Right cardiac atrium (tissue), 5 donors: ENCODE measurements at regions not wholly inside any gene's neighbourhood (a gene's known extent, or its start where the extent isn't known, plus 50 kb on each side); places are given as distances from the start of the nearest gene placed in this dataset.

Experiments used
- ATAC-seq, 2 donors: fragments of 200-7000 bp; cut with Tn5 transposase; one replicate each; pipeline versions ENCODE4 v1.8.0 to v1.9.1; 2020; ENCODE audit warnings: moderate library complexity in 2 of 2, mild to moderate bottlenecking in 1 of 2
- DNase-seq, 3 donors: peaks; one replicate each; pipeline ENCODE4 v3.0.0-alpha.2; 2020
- H3K27ac ChIP-seq: one replicate; pipeline ENCODE4 v1.5.1; 2013; ENCODE audit warnings: mild to moderate bottlenecking, low read length, control low read depth, moderate library complexity
- H3K27me3 ChIP-seq: one replicate; pipeline ENCODE4 v1.6.1; 2013; ENCODE audit not compliant: control insufficient read depth, insufficient read depth
- H3K4me1 ChIP-seq: one replicate; pipeline ENCODE4 v1.6.1; 2013; ENCODE audit warnings: low read length; ENCODE audit not compliant: control insufficient read depth, insufficient read depth
- H3K4me3 ChIP-seq: one replicate; pipeline ENCODE4 v1.5.1; 2013; ENCODE audit warnings: low read length, control low read depth
- H3K9me3 ChIP-seq: one replicate; pipeline ENCODE4 v1.6.1; 2013; ENCODE audit warnings: low read length; ENCODE audit not compliant: control insufficient read depth
- WGBS: extraction: QIAGEN DNeasy Blood & Tissue Kit; methylation state at CpG from one replicate; pipeline ENCODE4 v1.1.7; 2013; 5-methylcytosine and 5-hydroxymethylcytosine counted together
- intact Hi-C, 4 donors: fragments of 100-400 bp; cut with DNase I; formaldehyde crosslinking; loops; one replicate each; pipeline versions ENCODE4 v1.11.0 to v1.14.0; 2022 to 2023
- donor health status: healthy with polysubstance abuse.
- donor health status: DM: no; HTN: yes; CAD: no.
- donor health status: DM: no; HTN: no; CAD: no.
- donor health status: DM: no; HTN: yes; CAD: no; lungs with severe emphysema.
- donor health status: DM: yes; HTN: yes; CAD: no.

- intact Hi-C loops: no loop called here
Observed at GRCh38 chr15:96109820-96110219, 220.7 kb upstream of the NR2F2 start.

GRCh38 chr15:96112018-96112417 is 218.5 kb upstream of the NR2F2 start:
- Histone ChIP-seq H3K27ac (no peak overlapping the region), H3K27me3 (no peaks in the 10 kb centered on the region), H3K4me3 (no peak overlapping the region), H3K4me1 (peaks cover 1% of the 10 kb centered on the region), H3K9me3 (no peaks in the 10 kb centered on the region)
- no peak for ATAC-seq
- DNase-seq: no peak
- WGBS: 98% methylated on average over 2 of the region's 2 CpGs
- intact Hi-C loops: no loop called here

More at GRCh38 chr15:96109820-96110219, 220.7 kb upstream of the NR2F2 start:
- DNase-seq: no peak
- no peak for ATAC-seq
- H3K4me1 ChIP-seq: no peaks in the 10 kb centered on the region
- no peaks in the 10 kb centered on the region for H3K27me3 ChIP-seq
- 97% methylated on average over 5 of the region's 5 CpGs for WGBS
- no peak overlapping the region for H3K27ac ChIP-seq
- no peaks in the 10 kb centered on the region for H3K9me3 ChIP-seq
- H3K4me3 ChIP-seq: no peak overlapping the region

- Histone ChIP-seq H3K4me3 (no peak overlapping the region), H3K4me1 (peaks cover 1% of the 10 kb centered on the region), H3K27ac (no peak overlapping the region), H3K27me3 (no peaks in the 10 kb centered on the region), H3K9me3 (no peaks in the 10 kb centered on the region)
- WGBS: 71% methylated on average over 2 of the region's 2 CpGs
- no peak for DNase-seq
- intact Hi-C loops: no loop called here
- peak; percentile 50 to 56 for ATAC-seq
Observed at GRCh38 chr15:96115642-96116041, 214.9 kb upstream of the NR2F2 start.

GRCh38 chr15:96117270-96117669 is 213.2 kb upstream of the NR2F2 start:
- intact Hi-C loops: no loop called here
- DNase-seq: no peak
- no peak for ATAC-seq
- Histone ChIP-seq H3K27ac (no peak overlapping the region), H3K9me3 (no peaks in the 10 kb centered on the region), H3K4me3 (no peak overlapping the region), H3K27me3 (no peaks in the 10 kb centered on the region), H3K4me1 (peaks cover 1% of the 10 kb centered on the region)
- 60% methylated on average over 4 of the region's 4 CpGs for WGBS

- 95% methylated on average over 12 of the region's 12 CpGs for WGBS
- H3K27me3 ChIP-seq: no peaks in the 10 kb centered on the region
- H3K27ac ChIP-seq: no peak overlapping the region
- H3K9me3 ChIP-seq: no peaks in the 10 kb centered on the region
- H3K4me3 ChIP-seq: no peak overlapping the region
- DNase-seq (no peak), ATAC-seq (no peak)
- intact Hi-C loops: no loop called here
- peaks cover 1% of the 10 kb centered on the region for H3K4me1 ChIP-seq
Observed at GRCh38 chr15:96119734-96120133, 210.8 kb upstream of the NR2F2 start.

- H3K4me3 ChIP-seq: no peak overlapping the region
- WGBS: 61% methylated on average over 12 of the region's 12 CpGs
- H3K27me3 ChIP-seq: no peaks in the 10 kb centered on the region
- ATAC-seq (peak; percentile 41 to 73), DNase-seq (peak in 1 of 3 donors; percentile 56)
- H3K27ac ChIP-seq: no peak overlapping the region
- H3K9me3 ChIP-seq: no peaks in the 10 kb centered on the region
- intact Hi-C loops: no loop called here
- no peaks in the 10 kb centered on the region for H3K4me1 ChIP-seq
Observed at GRCh38 chr15:96121086-96121920, 209.2 kb upstream of the NR2F2 start.

- DNase-seq (no peak), ATAC-seq (no peak)
- intact Hi-C loops: no loop called here
- Histone ChIP-seq H3K27me3 (no peaks in the 10 kb centered on the region), H3K4me1 (no peaks in the 10 kb centered on the region), H3K9me3 (no peaks in the 10 kb centered on the region), H3K27ac (no peak overlapping the region), H3K4me3 (no peak overlapping the region)
- 85% methylated on average over 5 of the region's 5 CpGs for WGBS
Observed at GRCh38 chr15:96122077-96123027, 208.1 kb upstream of the NR2F2 start.

- 81% methylated on average over 7 of the region's 7 CpGs for WGBS
- intact Hi-C loops: no loop called here
- Histone ChIP-seq H3K27ac (no peak overlapping the region), H3K4me1 (no peaks in the 10 kb centered on the region), H3K27me3 (no peaks in the 10 kb centered on the region), H3K9me3 (no peaks in the 10 kb centered on the region), H3K4me3 (no peak overlapping the region)
- DNase-seq (no peak), ATAC-seq (no peak)
Observed at GRCh38 chr15:96123028-96123400, 207.5 kb upstream of the NR2F2 start.

GRCh38 chr15:96123630-96124187 is 206.8 kb upstream of the NR2F2 start:
- Histone ChIP-seq H3K27me3 (no peaks in the 10 kb centered on the region), H3K4me1 (no peaks in the 10 kb centered on the region), H3K4me3 (no peak overlapping the region), H3K27ac (no peak overlapping the region), H3K9me3 (no peaks in the 10 kb centered on the region)
- no peak for DNase-seq
- WGBS: 75% methylated on average over 5 of the region's 5 CpGs
- ATAC-seq: no peak
- intact Hi-C loops: no loop called here

- WGBS: 96% methylated on average over 5 of the region's 5 CpGs
Observed at GRCh38 chr15:96124436-96124835, 206.1 kb upstream of the NR2F2 start.

More at GRCh38 chr15:96124436-96124835, 206.1 kb upstream of the NR2F2 start:
- Histone ChIP-seq H3K4me3 (no peak overlapping the region), H3K27ac (no peak overlapping the region), H3K9me3 (no peaks in the 10 kb centered on the region), H3K27me3 (no peaks in the 10 kb centered on the region), H3K4me1 (no peaks in the 10 kb centered on the region)
- ATAC-seq: no peak
- DNase-seq: no peak
- intact Hi-C loops: no loop called here
